ENCODE measurements at regions not wholly inside any gene's neighbourhood (a gene's known extent, or its start where the extent isn't known, plus 50 kb on each side); places are given as distances from the start of the nearest gene placed in this dataset.
A peak's percentile ranks its signal among the peaks of the same experiment; 100 is the strongest.

GRCh38 chr2:239604861-239605260 lies 204.0 kb upstream of the HDAC4 start:
- Histone ChIP-seq H3K27ac (no peak overlapping the region), H3K4me3 (no peak overlapping the region), H3K4me1 (no peaks in the 10 kb centered on the region), H3K27me3 (no peaks in the 10 kb centered on the region), H3K36me3 (no peaks in the 10 kb centered on the region), H3K9me3 (no peaks in the 10 kb centered on the region)
- TF ChIP-seq POLR2A (IDR thresholded peaks at IDR 0.05) (no peak), CTCF (IDR thresholded peaks at IDR 0.05) (no peak)
- no peak for DNase-seq

GRCh38 chr2:239603411-239604356 lies 202.9 kb upstream of the HDAC4 start:
- Histone ChIP-seq H3K4me1 (no peaks in the 10 kb centered on the region), H3K9me3 (no peaks in the 10 kb centered on the region), H3K27me3 (no peaks in the 10 kb centered on the region), H3K36me3 (no peaks in the 10 kb centered on the region), H3K27ac (no peak overlapping the region), H3K4me3 (no peak overlapping the region)
- no peak for TF ChIP-seq CTCF (IDR thresholded peaks at IDR 0.05)
- TF ChIP-seq POLR2A (IDR thresholded peaks at IDR 0.05), result no peak
- DNase-seq, result peak in 1 of 3 donors; percentile 24

GRCh38 chr2:239602290-239603282 lies 201.8 kb upstream of the HDAC4 start:
- TF ChIP-seq POLR2A (IDR thresholded peaks at IDR 0.05) (no peak), CTCF (IDR thresholded peaks at IDR 0.05) (no peak)
- Histone ChIP-seq H3K27me3 (no peaks in the 10 kb centered on the region), H3K4me1 (no peaks in the 10 kb centered on the region), H3K4me3 (no peak overlapping the region), H3K27ac (no peak overlapping the region), H3K36me3 (no peaks in the 10 kb centered on the region), H3K9me3 (no peaks in the 10 kb centered on the region)
- peak in 2 of 3 donors; percentile 34 to 39 for DNase-seq

- Histone ChIP-seq H3K27ac (no peak overlapping the region), H3K4me1 (no peaks in the 10 kb centered on the region), H3K9me3 (no peaks in the 10 kb centered on the region), H3K27me3 (no peaks in the 10 kb centered on the region), H3K4me3 (no peak overlapping the region), H3K36me3 (no peaks in the 10 kb centered on the region)
- peak in 2 of 3 donors; percentile 16 to 23 for DNase-seq
- TF ChIP-seq CTCF (IDR thresholded peaks at IDR 0.05) (no peak), POLR2A (IDR thresholded peaks at IDR 0.05) (no peak)
Measured at GRCh38 chr2:239601880-239602279, 201.1 kb upstream of the HDAC4 start.

- Histone ChIP-seq H3K9me3 (no peaks in the 10 kb centered on the region), H3K4me1 (no peaks in the 10 kb centered on the region), H3K27me3 (no peaks in the 10 kb centered on the region), H3K4me3 (no peak overlapping the region), H3K27ac (no peak overlapping the region), H3K36me3 (no peaks in the 10 kb centered on the region)
- peak; percentile 3 to 39 (median 35) for DNase-seq
- TF ChIP-seq POLR2A (IDR thresholded peaks at IDR 0.05), result no peak
- no peak for TF ChIP-seq CTCF (IDR thresholded peaks at IDR 0.05)
Measured at GRCh38 chr2:239601201-239601851, 200.5 kb upstream of the HDAC4 start.
